Neural cell (in vitro differentiated cells): ENCODE measurements at regions not wholly inside any gene's neighbourhood (a gene's known extent, or its start where the extent isn't known, plus 50 kb on each side); places are given as distances from the start of the nearest gene placed in this dataset.

ENCODE experiments used
- H2AFZ ChIP-seq: fragments of 200-600, 300-800 bp; sonication (generic), shearing (Covaris generic); 2 replicates; pipeline ENCODE4 v1.6.0; 2014; ENCODE audit warnings: low read depth, mild to moderate bottlenecking, antibody characterized with exemption, low read length, moderate library complexity
- H3F3A ChIP-seq: fragments of 200-600 bp; shearing (Covaris generic); 2 replicates; pipeline ENCODE4 v1.6.1; 2016; ENCODE audit warnings: mild to moderate bottlenecking, moderate library complexity, mixed read lengths, antibody characterized with exemption, low read length; ENCODE audit not compliant: insufficient read depth, poor library complexity, severe bottlenecking
- H3K27ac ChIP-seq: fragments of 200-600, 300-800 bp; sonication (generic), shearing (Covaris generic); 2 replicates; pipeline ENCODE4 v1.5.1; 2014; ENCODE audit warnings: mild to moderate bottlenecking, low read length, moderate library complexity
- H3K27me3 ChIP-seq: fragments of 300-800, 200-600 bp; sonication (generic), shearing (Covaris generic); 2 replicates; pipeline ENCODE4 v1.6.0; 2014; ENCODE audit warnings: mild to moderate bottlenecking, low read depth, low read length, moderate library complexity; ENCODE audit not compliant: insufficient read depth
- H3K36me3 ChIP-seq: fragments of 300-800, 200-600 bp; sonication (generic), shearing (Covaris generic); 2 replicates; pipeline ENCODE4 v1.5.1; 2014; ENCODE audit warnings: mild to moderate bottlenecking, antibody characterized with exemption, low read length, moderate library complexity; ENCODE audit not compliant: insufficient read depth
- H3K4me2 ChIP-seq: fragments of 300-800, 200-600 bp; sonication (generic), shearing (Covaris generic); 2 replicates; pipeline ENCODE4 v1.6.0; 2014; ENCODE audit warnings: mild to moderate bottlenecking, low read length
- H3K4me3 ChIP-seq: fragments of 300-800, 200-600 bp; sonication (generic), shearing (Covaris generic); 2 replicates; pipeline ENCODE4 v1.5.1; 2014; ENCODE audit warnings: mild to moderate bottlenecking, low read length, moderate library complexity
- H3K79me2 ChIP-seq: fragments of 200-600 bp; shearing (Covaris generic); replicated peaks from 2 replicates; pipeline ENCODE4 v1.6.0; 2014; ENCODE audit warnings: mild to moderate bottlenecking, low read length, moderate library complexity; ENCODE audit not compliant: insufficient read depth
- H3K9ac ChIP-seq: fragments of 300-800, 200-600 bp; sonication (generic), shearing (Covaris generic); 2 replicates; pipeline ENCODE4 v1.6.1; 2016; ENCODE audit warnings: mild to moderate bottlenecking, low read length, mixed read lengths
- H3K9me2 ChIP-seq: fragments of 200-600 bp; shearing (Covaris generic); 2 replicates; pipeline ENCODE4 v1.6.1; 2016; ENCODE audit warnings: mild to moderate bottlenecking, low read length, mixed read lengths; ENCODE audit not compliant: insufficient read depth
- H3K9me3 ChIP-seq: fragments of 200-600, 300-800 bp; sonication (generic), shearing (Covaris generic); 2 replicates; pipeline ENCODE4 v1.6.1; 2016; ENCODE audit warnings: mild to moderate bottlenecking, mixed run types, low read length, moderate library complexity, mixed read lengths
- H4K20me1 ChIP-seq: fragments of 200-600 bp; shearing (Covaris generic); 2 replicates; pipeline ENCODE4 v1.6.1; 2016; ENCODE audit warnings: mild to moderate bottlenecking, mixed run types; ENCODE audit not compliant: insufficient read depth
- EP300 ChIP-seq: fragments of 450-650 bp; conservative IDR thresholded peaks from 2 replicates; pipeline ENCODE4 v1.6.1; 2014; ENCODE audit warnings: antibody characterized with exemption, mild to moderate bottlenecking, moderate library complexity; ENCODE audit not compliant: poor library complexity, severe bottlenecking
- EZH2 ChIP-seq: fragments of 200-600, 300-800 bp; shearing (Covaris generic), sonication (generic); IDR thresholded peaks from 2 replicates; pipeline ENCODE4 v1.6.1; 2014; ENCODE audit warnings: antibody characterized with exemption, low read length, borderline replicate concordance, mild to moderate bottlenecking; ENCODE audit not compliant: insufficient read depth, poor library complexity, severe bottlenecking
- MXI1 ChIP-seq: fragments of 450-650 bp; conservative IDR thresholded peaks from 2 replicates; pipeline ENCODE4 v1.6.1; 2014; ENCODE audit warnings: antibody characterized with exemption, mild to moderate bottlenecking; ENCODE audit not compliant: poor library complexity, severe bottlenecking
- POLR2AphosphoS5 ChIP-seq: IDR thresholded peaks from 2 replicates; pipeline ENCODE4 v1.6.1; 2012
- RAD21 ChIP-seq: fragments of 450-650 bp; conservative IDR thresholded peaks from 2 replicates; pipeline ENCODE4 v1.6.1; 2014; ENCODE audit warnings: antibody characterized with exemption, mild to moderate bottlenecking, moderate library complexity
- SMC3 ChIP-seq: fragments of 450-650 bp; conservative IDR thresholded peaks from 2 replicates; pipeline ENCODE4 v1.6.1; 2014; ENCODE audit warnings: antibody characterized with exemption, mild to moderate bottlenecking, moderate library complexity; ENCODE audit not compliant: poor library complexity
- TAF1 ChIP-seq: IDR thresholded peaks from 2 replicates; pipeline ENCODE4 v1.6.1; 2012; ENCODE audit warnings: low read depth
- TF ChIP-seq, protein P1 (sequence below): IDR thresholded peaks from 2 replicates; pipeline ENCODE4 v1.6.1; 2012; ENCODE audit warnings: borderline replicate concordance
- TF ChIP-seq, protein P2 (sequence below): fragments of 450-650 bp; IDR thresholded peaks from 2 replicates; pipeline ENCODE4 v1.5.1; 2014; ENCODE audit warnings: antibody characterized with exemption, mild to moderate bottlenecking, moderate library complexity; ENCODE audit not compliant: poor library complexity, severe bottlenecking

DNA sequence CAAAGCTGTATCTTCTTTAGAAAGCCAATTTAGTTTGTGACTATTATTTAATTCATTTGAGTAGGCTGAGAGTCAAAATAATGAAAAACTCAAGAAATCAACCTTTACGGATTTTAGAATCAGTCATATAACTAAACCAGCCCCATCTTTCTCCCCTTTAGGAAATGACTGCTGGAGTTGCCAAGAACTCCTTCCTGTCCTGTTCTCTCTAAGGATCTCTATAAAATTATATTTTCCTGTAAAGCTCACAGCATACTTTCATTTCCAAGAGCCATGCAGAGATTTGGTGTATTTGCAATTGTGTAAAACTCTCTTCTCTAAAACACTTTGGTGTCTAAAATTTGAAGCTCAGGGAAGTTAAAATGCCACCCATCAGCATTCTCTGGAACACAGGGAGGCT is 323.4 kb upstream of the GBE1 start:
- H3K36me3 ChIP-seq = no peaks in the 10 kb centered on the region
- no peaks in the 10 kb centered on the region for H4K20me1 ChIP-seq
- H3K9me3 ChIP-seq = no peaks in the 10 kb centered on the region
- H3K9ac ChIP-seq = no peak overlapping the region
- H3K4me2 ChIP-seq = no peak overlapping the region
- no peaks in the 10 kb centered on the region for H3K9me2 ChIP-seq
- TF ChIP-seq EP300 (no peak), TAF1 (no peak), POLR2AphosphoS5 (no peak), EZH2 (no peak), RAD21 (no peak), SMC3 (no peak), MXI1 (no peak)
- TF ChIP-seq, protein P1, sequence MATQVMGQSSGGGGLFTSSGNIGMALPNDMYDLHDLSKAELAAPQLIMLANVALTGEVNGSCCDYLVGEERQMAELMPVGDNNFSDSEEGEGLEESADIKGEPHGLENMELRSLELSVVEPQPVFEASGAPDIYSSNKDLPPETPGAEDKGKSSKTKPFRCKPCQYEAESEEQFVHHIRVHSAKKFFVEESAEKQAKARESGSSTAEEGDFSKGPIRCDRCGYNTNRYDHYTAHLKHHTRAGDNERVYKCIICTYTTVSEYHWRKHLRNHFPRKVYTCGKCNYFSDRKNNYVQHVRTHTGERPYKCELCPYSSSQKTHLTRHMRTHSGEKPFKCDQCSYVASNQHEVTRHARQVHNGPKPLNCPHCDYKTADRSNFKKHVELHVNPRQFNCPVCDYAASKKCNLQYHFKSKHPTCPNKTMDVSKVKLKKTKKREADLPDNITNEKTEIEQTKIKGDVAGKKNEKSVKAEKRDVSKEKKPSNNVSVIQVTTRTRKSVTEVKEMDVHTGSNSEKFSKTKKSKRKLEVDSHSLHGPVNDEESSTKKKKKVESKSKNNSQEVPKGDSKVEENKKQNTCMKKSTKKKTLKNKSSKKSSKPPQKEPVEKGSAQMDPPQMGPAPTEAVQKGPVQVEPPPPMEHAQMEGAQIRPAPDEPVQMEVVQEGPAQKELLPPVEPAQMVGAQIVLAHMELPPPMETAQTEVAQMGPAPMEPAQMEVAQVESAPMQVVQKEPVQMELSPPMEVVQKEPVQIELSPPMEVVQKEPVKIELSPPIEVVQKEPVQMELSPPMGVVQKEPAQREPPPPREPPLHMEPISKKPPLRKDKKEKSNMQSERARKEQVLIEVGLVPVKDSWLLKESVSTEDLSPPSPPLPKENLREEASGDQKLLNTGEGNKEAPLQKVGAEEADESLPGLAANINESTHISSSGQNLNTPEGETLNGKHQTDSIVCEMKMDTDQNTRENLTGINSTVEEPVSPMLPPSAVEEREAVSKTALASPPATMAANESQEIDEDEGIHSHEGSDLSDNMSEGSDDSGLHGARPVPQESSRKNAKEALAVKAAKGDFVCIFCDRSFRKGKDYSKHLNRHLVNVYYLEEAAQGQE = no peak
- TF ChIP-seq, protein P2, sequence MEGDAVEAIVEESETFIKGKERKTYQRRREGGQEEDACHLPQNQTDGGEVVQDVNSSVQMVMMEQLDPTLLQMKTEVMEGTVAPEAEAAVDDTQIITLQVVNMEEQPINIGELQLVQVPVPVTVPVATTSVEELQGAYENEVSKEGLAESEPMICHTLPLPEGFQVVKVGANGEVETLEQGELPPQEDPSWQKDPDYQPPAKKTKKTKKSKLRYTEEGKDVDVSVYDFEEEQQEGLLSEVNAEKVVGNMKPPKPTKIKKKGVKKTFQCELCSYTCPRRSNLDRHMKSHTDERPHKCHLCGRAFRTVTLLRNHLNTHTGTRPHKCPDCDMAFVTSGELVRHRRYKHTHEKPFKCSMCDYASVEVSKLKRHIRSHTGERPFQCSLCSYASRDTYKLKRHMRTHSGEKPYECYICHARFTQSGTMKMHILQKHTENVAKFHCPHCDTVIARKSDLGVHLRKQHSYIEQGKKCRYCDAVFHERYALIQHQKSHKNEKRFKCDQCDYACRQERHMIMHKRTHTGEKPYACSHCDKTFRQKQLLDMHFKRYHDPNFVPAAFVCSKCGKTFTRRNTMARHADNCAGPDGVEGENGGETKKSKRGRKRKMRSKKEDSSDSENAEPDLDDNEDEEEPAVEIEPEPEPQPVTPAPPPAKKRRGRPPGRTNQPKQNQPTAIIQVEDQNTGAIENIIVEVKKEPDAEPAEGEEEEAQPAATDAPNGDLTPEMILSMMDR = no peak
- no peaks in the 10 kb centered on the region for H3K79me2 ChIP-seq
- no peaks in the 10 kb centered on the region for H3K27me3 ChIP-seq
- H2AFZ ChIP-seq = no peak overlapping the region
- H3K4me3 ChIP-seq = no peak overlapping the region
- H3F3A ChIP-seq = peaks cover 6% of the 10 kb centered on the region
- H3K27ac ChIP-seq = no peak overlapping the region

DNA sequence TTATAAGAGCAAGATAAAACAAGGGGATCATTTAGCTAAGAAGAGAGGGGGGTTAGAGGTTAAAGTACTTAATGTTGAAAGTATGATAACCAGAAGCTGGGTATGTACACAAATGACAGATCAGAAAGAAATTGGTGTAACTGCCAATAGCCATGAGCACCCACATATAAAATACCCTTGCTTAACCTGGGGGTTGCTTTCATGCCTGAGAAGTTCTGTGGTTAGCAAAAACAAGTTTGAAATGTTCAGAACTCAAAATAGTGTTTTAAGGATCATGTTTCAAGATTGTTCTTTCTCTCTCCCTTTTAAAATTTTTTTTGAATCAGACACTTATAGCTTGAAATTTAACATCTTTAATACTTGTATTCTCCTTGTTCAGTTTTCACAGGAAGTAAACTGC is 321.4 kb upstream of the GBE1 start:
- no peaks in the 10 kb centered on the region for H3K27me3 ChIP-seq
- no peaks in the 10 kb centered on the region for H4K20me1 ChIP-seq
- no peak overlapping the region for H2AFZ ChIP-seq
- TF ChIP-seq EZH2 (no peak), RAD21 (no peak)
- H3K9me2 ChIP-seq = no peaks in the 10 kb centered on the region
- no peak overlapping the region for H3K4me2 ChIP-seq
- H3F3A ChIP-seq = peaks cover 6% of the 10 kb centered on the region
- H3K9me3 ChIP-seq = no peaks in the 10 kb centered on the region
- no peak overlapping the region for H3K9ac ChIP-seq
- H3K36me3 ChIP-seq = no peaks in the 10 kb centered on the region
- H3K27ac ChIP-seq = no peak overlapping the region
- no peaks in the 10 kb centered on the region for H3K79me2 ChIP-seq
- no peak overlapping the region for H3K4me3 ChIP-seq

DNA sequence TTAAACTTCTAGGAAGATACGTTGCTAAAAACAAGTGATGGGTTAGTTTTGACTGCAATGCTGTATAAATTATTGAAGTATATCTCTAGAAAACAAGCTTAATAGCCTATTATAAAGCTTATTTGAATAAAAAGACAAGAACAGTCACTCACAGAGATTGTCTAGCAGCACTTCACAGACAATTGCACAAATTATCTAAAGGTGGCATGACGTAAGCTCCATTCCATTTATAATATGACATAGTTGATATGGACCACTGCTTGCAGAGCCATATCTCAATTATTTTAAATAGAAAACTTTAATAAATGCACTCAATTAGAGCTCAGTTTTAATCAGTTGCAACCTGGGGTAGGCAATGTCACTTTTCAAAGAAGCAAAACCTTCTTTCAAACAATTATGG is 319.9 kb upstream of the GBE1 start:
- peak overlapping the region; percentile 4 for H3K4me2 ChIP-seq
- H3K79me2 ChIP-seq = no peaks in the 10 kb centered on the region
- no peaks in the 10 kb centered on the region for H4K20me1 ChIP-seq
- H3K27me3 ChIP-seq = no peaks in the 10 kb centered on the region
- no peaks in the 10 kb centered on the region for H3K9me2 ChIP-seq
- no peak overlapping the region for H3K9ac ChIP-seq
- TF ChIP-seq POLR2AphosphoS5 (peak; percentile 31), EP300 (peak; percentile 64)
- TF ChIP-seq, protein P1 = no peak
- H3K4me3 ChIP-seq = no peak overlapping the region
- no peak overlapping the region for H2AFZ ChIP-seq
- no peaks in the 10 kb centered on the region for H3K36me3 ChIP-seq
- peak overlapping the region; percentile 31 for H3K27ac ChIP-seq
- H3K9me3 ChIP-seq = no peaks in the 10 kb centered on the region
- peaks cover 6% of the 10 kb centered on the region for H3F3A ChIP-seq
